ENCODE measurements at regions not wholly inside any gene's neighbourhood (a gene's known extent, or its start where the extent isn't known, plus 50 kb on each side); places are given as distances from the start of the nearest gene placed in this dataset.

GRCh38 chr16:17917316-17918019 is 419.1 kb downstream of the NPIPA8 start:
- TF ChIP-seq, protein P1, sequence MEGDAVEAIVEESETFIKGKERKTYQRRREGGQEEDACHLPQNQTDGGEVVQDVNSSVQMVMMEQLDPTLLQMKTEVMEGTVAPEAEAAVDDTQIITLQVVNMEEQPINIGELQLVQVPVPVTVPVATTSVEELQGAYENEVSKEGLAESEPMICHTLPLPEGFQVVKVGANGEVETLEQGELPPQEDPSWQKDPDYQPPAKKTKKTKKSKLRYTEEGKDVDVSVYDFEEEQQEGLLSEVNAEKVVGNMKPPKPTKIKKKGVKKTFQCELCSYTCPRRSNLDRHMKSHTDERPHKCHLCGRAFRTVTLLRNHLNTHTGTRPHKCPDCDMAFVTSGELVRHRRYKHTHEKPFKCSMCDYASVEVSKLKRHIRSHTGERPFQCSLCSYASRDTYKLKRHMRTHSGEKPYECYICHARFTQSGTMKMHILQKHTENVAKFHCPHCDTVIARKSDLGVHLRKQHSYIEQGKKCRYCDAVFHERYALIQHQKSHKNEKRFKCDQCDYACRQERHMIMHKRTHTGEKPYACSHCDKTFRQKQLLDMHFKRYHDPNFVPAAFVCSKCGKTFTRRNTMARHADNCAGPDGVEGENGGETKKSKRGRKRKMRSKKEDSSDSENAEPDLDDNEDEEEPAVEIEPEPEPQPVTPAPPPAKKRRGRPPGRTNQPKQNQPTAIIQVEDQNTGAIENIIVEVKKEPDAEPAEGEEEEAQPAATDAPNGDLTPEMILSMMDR (tag by site-specific recombination; IDR thresholded peaks at IDR 0.05): no peak
- no peak for TF ChIP-seq ZNF311 (tag by site-specific recombination; IDR thresholded peaks at IDR 0.05; ENCODE audit: borderline replicate concordance)
